GM18517 (cell line): ENCODE measurements at regions not wholly inside any gene's neighbourhood (a gene's known extent, or its start where the extent isn't known, plus 50 kb on each side); places are given as distances from the start of the nearest gene placed in this dataset.
"Not testable (repeated sequence)": the region's sequence is repeated elsewhere in the genome, so short reads cannot be mapped to it uniquely, and the experiment has no call there.

Experiments
- ATAC-seq: cut with Tn5 transposase; IDR thresholded peaks from one replicate; pipeline ENCODE4 v1.9.1; 2021; ENCODE audit warnings: mild to moderate bottlenecking, moderate library complexity; ENCODE audit not compliant: unreplicated experiment

DNA sequence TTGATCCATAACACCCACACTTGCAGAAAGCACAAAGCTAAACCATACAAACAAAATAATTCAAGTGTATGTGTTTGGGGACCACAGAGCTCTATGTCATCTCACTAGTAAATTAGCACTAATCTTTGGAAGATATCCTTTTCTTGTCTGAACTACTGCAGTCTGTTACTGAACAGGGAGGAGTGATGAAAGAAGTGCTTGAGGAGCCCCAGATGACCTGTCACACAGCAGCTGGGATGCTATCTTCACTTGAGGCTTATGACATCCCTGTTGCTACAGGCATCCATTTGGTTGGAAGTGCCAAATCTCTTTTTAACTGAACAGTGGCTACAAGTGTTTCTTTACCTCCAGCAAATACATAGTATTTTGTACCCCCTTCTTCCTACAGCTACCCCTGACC, 386.3 kb upstream of the CHAC2 start:
- ATAC-seq, result no peak

DNA sequence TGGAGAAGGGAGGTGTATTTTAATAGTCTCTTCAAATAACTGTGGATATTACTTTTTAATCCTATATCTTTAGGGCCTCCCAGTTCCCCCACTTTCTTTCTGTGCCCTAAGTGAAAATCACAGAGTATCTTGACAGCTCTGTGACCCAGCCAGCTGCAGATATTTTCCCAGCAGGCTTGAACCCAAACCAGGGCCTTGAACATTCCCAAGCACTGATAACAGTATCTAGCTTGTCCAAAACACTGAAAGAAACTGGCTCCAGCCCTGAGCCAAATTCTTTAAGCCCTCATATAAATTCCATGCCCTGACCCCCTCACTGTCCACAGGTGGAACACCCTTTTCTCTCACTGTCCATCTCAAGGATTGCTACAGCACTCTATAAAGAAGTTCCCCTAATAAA, 388.1 kb upstream of the CHAC2 start:
- ATAC-seq, result no peak

DNA sequence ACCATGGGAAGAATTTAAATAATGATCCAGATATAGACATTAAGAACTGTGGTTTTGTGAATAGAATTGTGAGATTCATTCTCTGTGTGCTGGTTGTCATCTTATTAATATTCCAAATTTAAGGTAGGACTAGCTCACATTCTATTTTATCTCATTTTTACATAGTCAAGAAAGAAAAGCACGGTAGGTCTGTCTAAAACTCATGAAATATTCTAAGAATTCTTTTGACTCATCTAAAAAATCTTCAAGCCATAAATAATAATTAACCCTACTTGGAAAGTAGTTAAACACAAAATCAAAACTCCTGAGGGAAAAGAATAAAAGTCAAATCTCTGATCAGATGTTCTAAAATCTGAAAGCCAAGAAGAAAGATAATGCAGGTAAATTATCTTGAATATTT, 388.8 kb upstream of the CHAC2 start:
- no peak for ATAC-seq

DNA sequence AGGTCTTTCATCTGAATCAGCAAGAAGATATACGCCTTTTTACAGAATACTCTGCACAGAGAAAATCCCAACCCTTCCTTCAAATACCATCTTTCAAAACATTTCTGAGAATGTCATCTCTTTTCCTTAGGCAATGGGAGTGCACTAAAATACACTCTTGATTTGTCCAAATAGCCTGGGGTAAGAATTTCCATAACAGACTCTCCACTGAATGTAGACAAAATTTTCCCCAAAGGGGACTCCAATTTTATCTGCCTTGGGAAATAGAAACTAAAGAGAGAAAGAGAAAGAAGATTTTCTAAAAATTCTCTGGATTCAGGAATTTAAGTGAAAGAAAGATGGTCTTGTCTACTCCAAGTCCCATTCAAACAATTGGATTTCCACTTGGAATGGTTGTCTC, 394.5 kb upstream of the CHAC2 start:
- ATAC-seq, result no peak

DNA sequence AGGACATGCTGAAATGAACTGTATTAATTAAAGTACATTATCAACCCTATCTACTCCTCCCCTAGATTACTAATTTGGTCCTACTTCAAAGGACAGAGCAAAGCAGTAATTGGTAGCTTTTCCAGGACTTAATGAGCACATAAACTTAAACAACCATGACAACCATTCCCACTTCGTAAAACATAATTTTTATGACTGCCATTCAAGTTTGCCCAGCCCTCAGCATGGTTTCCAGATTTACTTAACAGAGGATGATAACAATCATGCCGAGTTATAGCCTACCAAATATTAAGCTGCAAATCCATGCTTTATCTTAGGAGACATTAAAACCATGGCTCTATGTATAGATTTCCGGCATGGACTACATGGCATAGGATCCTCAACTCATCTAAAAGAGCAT, 401.1 kb upstream of the CHAC2 start:
- no peak for ATAC-seq

DNA sequence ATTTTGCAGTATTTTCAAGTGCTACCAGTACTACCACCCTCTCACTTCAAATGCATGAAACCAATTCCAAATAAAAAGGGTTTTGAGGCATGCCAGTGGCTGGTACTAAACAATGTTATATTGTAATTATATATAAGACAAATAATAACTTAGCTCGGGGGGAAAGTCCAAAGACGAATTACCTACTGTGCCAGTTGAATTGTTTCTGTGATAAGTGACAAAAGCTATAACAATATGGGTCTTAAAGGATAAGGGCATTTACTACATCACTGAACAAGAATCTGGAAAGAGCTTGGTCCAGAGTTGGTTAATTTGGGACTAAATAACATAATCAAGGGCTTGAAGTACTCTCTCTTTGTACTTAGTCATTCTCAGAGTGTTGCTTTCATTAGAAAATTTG, 404.7 kb upstream of the CHAC2 start:
- ATAC-seq, result no peak

DNA sequence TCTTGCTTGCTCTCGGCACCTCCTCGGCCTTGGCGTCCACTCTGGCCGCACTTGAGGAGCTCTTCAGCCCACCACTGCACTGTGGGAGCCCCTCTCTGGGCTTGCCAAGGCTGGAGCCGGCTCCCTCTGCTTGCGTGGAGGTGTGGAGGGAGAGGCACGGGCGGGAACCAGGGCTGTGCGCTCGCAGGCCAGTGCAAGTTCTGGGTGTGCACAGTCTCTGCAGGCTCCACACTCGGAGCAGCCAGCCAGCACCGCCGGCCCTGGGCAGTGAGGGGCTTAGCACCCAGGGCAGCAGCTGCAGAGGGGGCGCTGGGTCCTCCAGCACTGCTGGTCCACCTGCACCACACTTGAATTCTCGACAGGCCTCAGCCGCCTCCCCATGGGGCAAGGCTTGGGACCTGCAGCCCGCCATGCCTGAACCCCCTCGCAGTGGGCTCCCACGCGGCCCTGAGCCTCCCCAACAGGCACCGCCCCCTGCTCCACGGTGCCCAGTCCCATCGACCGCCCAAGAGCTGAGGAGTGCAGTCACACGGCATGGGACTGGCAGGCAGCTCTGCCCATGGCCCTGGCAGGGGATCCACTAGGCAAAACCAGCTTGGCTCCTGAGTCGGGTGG, 411.2 kb upstream of the CHAC2 start:
- ATAC-seq, result no peak

DNA sequence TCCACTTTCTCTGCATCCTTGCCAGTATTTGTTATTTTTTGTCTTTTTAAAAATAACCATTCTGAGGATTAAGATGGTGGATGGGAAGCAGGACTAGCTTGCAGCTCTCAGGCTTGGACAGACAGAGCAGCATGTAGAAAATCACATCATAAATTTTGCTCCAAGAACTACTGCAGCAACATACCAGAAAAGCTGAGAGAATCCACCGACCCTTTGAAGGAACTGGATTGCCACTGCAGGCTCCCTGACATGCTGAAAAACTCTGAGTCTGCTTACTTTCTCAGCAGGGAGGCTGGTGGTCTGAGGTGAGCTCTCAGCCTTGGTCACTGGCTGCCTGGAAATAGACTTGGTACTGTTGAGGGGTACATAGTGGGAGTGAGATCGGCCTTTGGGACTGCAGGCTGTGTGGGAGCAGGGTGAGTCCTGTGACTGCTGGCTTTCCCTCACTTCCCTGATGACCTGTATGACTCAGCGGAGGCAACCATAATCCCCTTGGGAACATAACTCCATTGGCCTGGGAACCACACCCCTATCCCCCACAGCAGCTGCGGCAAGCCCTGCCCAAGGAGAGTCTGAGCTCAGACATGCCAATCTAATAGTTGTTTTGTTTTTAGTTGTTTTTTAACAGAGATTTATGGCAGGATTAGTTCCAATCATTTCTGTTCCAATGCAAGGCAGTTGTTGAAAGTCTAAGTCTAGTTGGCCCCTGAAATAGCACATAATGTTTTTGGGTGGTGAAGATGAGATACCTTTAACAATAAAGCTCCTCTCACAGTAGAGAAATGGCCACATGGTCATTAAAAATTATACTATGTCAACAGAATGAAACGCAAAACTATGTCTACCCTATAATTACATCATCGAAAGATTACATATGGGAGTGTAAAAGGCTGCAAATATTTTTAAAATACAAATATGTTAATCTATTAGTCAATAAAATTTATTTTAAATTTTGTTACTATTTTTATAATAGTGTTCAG, 414.2 kb upstream of the CHAC2 start:
- no peak for ATAC-seq

DNA sequence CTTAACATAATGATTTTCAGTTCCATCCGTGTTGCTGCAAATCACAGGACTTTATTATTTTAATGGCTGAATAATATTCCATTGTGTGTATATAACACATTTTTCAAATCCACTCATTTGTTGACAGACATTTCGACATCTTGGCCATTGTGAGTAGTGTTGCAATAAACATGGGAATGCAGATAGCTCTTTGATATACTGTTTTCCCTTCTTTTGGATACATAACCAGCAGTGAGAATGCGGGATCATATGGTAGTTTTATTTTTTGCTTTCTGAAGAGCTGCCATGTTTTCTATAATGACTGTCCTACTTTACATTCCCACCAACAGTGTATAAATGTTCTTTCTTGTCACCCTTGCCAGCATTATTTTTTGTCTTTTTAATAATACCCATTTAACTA, 420.3 kb upstream of the CHAC2 start:
- no peak for ATAC-seq

DNA sequence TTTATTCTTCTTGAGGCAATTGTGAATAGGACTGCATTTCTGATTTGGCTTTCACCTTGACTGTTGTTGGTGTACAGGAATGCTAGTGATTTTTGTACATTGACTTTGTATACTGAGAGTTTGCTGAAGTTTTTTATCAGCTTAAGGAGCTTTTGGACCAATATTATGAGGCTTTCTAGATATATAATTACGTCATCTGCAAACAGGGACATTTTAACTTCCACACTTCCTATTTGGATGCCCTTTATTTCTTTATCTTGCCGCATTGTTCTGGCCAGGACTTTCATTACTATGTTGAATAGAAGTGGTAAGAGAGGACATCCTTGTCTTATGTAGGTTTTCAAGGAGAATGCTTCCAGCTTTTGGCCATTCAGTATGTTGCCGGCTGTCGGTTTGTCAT, 425.4 kb upstream of the CHAC2 start:
- ATAC-seq, result no peak

DNA sequence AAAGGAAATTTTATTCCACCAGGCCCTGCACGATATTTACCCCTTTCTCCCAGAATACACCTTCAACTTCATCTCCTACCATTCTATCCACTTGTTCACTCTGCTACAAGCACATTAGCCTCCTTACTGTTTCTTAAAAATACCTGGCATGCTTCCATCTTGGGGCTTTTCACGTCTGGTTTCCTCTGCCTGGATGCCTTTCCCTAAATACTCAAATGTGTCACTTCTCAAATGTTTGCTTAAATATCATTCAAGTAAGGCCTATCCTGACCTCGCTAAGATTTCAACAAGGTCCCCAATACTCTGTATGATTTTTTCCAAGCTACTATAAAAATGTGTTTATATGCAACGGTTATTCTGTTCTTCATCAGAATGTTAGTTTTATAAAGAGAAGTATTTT, 433.0 kb upstream of the CHAC2 start:
- no peak for ATAC-seq

DNA sequence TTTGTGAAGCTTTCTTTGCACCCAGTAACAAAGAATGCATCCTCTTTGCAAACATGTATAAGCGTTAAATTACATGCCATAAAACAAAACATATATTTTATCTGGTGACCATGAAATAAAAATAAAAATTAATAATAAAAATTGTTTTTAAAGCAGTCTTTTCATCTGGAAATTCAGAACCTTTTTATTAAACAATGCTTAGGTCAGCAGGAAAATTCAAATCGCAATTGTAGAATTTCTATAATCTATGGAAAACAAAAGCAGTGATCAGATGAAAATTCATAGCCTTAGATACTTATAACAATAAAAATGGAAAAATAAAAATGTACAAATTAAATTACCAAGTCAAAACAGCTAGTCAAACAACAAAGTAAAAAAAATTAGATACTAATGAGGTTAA, 435.9 kb upstream of the CHAC2 start:
- ATAC-seq, result no peak

DNA sequence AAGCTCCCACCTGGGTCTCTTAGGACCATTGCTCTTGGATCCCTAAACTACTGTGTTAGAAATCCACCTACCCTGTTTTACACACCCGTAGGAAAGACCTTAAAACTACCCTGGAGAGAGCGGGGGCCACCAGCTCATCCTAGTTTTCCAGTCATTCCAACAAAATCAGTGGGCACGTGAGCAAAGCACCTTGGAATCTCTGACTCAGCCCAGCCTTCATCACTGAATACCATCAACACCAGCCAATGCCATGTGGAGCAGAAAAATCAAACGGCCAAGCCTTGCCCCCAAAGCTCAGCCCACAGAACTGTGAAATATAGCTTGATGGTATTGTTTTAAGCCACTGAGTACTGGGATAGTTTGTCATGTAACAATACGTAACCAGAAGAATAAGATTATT, 449.7 kb upstream of the CHAC2 start:
- no peak for ATAC-seq

DNA sequence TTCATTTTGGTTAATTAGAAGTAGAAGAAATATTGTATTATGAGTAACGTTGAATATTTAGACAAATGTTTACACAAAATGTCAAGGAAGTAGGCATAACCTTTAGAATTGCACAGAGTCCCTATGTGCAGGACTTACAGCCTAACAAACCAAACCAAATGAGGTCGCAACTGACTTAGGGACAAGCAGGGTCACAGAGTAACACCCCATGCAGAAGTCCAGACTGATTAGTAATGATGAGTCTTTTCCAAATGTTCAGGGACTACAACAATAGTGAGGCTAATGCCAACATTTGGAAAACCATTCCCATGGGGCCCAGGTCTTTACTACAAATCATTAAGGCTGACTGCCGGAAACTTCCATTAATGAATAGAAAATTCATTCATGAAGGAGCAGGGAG, 452.5 kb upstream of the CHAC2 start:
- no peak for ATAC-seq

DNA sequence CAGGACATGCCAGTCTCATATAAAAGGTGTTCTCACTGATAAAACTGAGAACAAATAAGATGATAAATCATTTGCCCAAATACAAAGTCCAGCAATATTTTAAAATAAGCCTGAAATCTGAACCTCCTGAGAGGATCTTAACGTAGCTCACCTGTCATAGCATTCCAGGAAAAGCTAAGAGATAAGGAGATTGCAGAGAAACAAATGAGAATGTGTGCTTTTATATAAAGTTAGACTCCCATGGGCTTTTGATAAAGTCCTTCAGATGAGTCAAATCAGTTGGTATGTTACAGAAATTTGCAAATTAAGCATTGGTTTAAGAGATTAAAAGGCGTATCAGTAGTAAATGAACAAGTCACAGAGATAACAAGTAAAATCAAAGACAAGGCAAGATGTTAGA, 452.9 kb upstream of the CHAC2 start:
- ATAC-seq, result no peak

DNA sequence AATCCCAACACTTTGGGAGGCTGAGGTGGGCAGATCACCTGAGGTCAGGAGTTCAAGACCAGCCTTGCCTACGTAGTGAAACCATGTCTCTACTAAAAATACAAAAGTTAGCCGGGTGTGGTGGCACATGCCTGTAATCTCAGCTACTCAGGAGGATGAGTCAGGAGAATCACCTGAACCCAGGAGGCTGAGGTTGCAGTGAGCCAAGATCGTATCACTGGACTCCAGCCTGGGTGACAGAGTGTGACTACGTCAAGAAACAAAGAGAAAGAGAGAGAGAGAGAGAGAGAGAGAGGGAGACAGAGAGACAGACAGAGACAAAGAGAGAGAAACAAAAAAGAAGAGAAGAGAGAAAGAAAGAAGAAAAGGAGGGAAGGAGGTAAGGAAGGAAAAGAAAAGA, 454.0 kb upstream of the CHAC2 start:
- ATAC-seq, result not testable (repeated sequence)

DNA sequence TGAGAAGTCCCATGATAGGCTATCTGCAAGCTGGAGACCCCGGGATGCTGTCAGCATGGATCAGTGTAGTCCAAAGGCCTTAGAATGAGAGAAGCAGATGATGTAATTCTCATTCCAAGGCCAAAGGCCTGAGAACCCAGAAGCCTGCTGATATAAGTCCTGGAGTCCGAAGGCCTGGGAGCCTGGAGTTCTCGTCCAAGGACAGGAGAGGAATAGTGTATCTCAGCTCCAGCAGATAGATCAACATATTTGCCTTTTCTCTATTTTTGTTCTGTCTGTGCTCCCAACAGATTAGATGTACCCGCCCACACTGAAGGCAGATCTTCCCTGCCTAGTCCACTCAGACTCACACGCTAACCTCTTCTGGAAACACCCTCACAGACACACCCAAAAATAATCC, 454.9 kb upstream of the CHAC2 start:
- no peak for ATAC-seq

DNA sequence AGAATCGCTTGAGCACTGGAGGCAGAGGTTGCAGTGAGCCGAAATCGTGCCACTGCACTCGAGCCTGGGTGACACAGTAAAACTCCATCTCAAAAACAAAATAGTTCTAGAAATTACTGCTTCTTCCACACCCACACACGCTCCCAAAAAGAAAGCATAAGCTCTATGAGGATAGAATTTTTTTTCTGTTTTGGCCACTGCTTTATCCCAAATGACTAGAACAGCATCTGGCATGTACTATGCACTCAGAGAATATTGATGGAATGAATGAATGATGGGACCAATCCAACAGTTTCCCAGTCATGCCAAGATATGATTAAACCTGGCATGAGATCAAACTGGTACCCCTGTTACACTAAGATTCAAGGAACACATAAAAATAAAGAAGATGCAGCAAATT, 455.4 kb upstream of the CHAC2 start:
- ATAC-seq, result no peak

DNA sequence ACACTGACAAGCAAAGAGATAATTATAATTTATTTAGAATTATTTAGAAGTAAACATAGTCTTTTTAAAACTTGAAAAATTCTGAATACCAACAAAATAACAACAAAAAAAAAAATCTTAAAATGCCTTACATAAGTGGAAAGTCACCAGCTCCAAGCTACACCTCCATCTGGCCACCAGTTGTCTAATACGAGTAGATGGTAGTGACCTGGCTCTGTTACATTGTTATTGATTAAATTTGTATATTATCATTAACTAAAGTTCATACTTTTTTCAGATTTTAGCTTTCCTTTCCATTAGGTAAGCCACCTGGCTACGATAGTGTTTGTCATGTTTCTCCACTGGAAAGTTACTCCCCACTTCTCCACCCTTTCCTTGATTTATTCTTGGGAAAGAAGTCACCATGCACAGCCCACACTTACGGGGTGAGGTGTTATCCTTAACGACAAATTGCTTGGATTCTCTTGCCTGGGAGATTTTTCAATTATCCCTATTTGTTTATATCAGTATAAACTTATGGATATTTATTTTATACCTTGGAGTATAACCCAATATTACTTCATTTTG, 464.5 kb upstream of the CHAC2 start:
- ATAC-seq, result no peak

DNA sequence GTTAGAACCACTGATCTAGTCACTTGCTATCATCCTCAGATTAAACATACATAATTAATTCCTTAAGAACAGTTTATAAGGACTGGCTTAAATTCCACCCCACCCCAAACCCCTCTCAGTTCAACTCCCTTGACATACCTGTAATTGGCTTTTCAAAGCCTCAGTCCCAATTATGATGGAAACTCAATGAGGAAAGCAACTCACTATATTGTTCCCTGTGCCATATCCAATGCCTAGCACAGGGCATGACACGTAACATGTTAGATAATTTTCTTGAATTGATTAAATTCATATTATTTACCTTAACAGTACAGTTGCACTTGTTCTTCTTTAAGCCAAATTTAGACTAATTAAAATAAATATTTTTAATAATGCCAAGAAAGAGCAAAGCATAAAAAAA, 465.1 kb upstream of the CHAC2 start:
- ATAC-seq, result no peak

DNA sequence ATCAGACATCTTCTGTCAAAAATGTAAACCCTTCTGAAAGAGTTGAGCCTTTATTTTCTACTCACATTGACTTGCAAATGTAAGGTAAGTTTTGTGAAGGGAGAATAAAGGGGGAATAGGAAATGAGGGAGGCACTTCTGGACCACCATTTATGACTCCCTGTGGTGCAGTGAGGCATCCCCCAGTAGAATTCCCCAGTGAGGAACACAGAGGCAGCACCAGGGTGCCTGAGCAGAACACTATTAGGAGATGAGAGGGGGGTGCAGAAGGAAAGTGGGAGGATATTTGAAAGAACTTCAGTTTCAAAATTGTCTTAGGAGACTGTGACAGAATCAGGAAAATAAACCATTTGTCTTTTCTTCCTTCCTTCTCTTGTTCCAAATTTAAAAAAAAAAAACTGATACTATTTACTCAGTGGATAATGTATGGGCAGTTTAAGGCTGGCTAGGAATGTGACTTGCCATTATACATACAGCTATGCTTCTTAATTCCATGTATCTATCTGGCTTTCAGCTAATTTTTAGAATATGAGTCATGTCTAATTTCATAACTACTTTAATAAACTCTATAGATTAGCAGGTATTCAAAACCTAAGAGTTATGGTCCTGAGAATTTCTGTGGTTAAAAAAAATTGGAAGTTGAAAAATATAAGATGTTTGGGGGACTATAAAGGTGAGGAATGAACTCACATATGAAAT, 478.1 kb upstream of the CHAC2 start:
- no peak for ATAC-seq

DNA sequence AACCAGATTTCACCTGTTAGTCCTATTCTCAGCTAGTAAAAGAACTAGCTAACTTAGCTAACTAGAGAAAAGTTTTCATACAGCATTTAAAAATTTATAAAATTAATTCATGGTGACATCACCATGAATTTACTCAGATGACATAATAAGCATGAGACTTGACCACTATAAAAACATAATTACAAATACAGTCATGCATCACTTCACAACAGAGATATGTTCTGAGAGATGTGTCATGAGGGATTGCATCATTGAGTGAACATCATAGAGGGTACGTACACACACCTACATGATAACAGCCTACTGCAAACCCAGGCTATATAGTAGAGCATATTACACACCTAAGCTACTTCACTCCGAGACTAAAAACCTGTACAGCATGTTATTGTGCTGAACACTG, 481.3 kb upstream of the CHAC2 start:
- ATAC-seq, result no peak
